ENCODE measurements at regions not wholly inside any gene's neighbourhood (a gene's known extent, or its start where the extent isn't known, plus 50 kb on each side); places are given as distances from the start of the nearest gene placed in this dataset.

DNA sequence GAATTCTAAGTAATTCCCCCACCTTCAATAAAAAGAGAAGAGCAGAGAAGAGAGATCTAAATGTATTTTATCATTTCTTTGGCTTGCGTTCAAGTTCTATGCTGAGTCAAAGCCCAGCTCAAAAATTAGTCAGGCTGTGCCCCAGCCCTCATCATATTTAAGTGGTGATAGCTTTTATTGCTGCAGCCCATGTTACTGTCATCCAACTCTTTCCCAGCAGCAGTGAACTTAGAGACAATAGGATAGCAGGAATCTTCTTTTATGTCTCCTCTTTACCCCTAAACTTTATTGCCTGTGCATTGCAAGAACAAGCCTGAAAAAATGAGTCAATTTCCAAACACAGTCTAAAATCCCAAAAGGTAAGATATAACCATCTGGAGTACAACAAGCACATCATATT lies 1599.3 kb upstream of the PIK3C3 start:
- Histone ChIP-seq H3K27me3 (replicated peaks in 2 of 5; ENCODE audit: control insufficient read depth in 4 of 5, insufficient read depth in 5 of 5, low read length in 4 of 5) (no peaks in the 10 kb centered on the region), H3K4me1 (ENCODE audit: control extremely low read depth in 1 of 4, control insufficient read depth in 4 of 4, insufficient read depth in 4 of 4, low read length in 3 of 4) (no peaks in the 10 kb centered on the region), H3K27ac (ENCODE audit: insufficient read depth in 1 of 2, low read depth in 1 of 2, low read length in 2 of 2, poor library complexity in 1 of 2, severe bottlenecking in 2 of 2) (no peak overlapping the region), H3K36me3 (ENCODE audit: control insufficient read depth in 4 of 4, insufficient read depth in 4 of 4, low read length in 3 of 4) (no peaks in the 10 kb centered on the region), H3K4me3 (ENCODE audit: control insufficient read depth in 1 of 7, extremely low read depth in 1 of 7, insufficient read depth in 4 of 7, low read depth in 2 of 7, low read length in 6 of 7) (no peak overlapping the region), H3K9me3 (ENCODE audit: control extremely low read depth in 1 of 5, control insufficient read depth in 4 of 5, insufficient read depth in 2 of 5, low read depth in 1 of 5, low read length in 4 of 5) (no peaks in the 10 kb centered on the region)
- ChIA-PET CTCF (no interaction called here), POLR2A (no interaction called here)
- no CpG with 5 or more reads among the region's 1 CpG for WGBS (ENCODE audit: insufficient coverage)
- no peak for DNase-seq

DNA sequence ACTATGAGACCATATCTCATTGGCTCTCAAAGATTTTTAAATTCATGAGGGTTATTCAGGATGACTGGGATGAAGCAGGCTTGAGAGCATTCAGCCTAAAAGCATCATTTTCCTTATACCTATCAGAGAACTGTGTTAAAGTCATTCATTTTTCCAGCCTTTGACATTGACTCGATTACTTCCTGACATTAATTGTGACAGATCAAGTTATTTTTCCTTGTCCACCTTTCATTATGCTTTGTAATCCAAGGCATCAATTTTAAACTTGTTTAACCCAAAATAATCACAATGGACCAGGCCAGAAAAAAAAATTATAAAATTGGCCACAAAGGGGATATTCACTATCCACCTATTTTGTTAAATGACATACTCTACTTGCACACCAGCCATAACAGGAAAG lies 1606.8 kb upstream of the PIK3C3 start:
- Histone ChIP-seq H3K4me3 (ENCODE audit: control insufficient read depth in 1 of 7, extremely low read depth in 1 of 7, insufficient read depth in 4 of 7, low read depth in 2 of 7, low read length in 6 of 7) (no peak overlapping the region), H3K27me3 (replicated peaks in 2 of 5; ENCODE audit: control insufficient read depth in 4 of 5, insufficient read depth in 5 of 5, low read length in 4 of 5) (no peaks in the 10 kb centered on the region), H3K4me1 (ENCODE audit: control extremely low read depth in 1 of 4, control insufficient read depth in 4 of 4, insufficient read depth in 4 of 4, low read length in 3 of 4) (no peaks in the 10 kb centered on the region), H3K9me3 (ENCODE audit: control extremely low read depth in 1 of 5, control insufficient read depth in 4 of 5, insufficient read depth in 2 of 5, low read depth in 1 of 5, low read length in 4 of 5) (no peaks in the 10 kb centered on the region), H3K27ac (ENCODE audit: insufficient read depth in 1 of 2, low read depth in 1 of 2, low read length in 2 of 2, poor library complexity in 1 of 2, severe bottlenecking in 2 of 2) (no peak overlapping the region), H3K36me3 (ENCODE audit: control insufficient read depth in 4 of 4, insufficient read depth in 4 of 4, low read length in 3 of 4) (no peaks in the 10 kb centered on the region)
- ChIA-PET POLR2A (interaction anchor here (0.7 kb wide), 1 partner anchor 57 kb away, joined by 3 read pairs; no protein-coding TSS in a partner anchor), CTCF (no interaction called here)
- no peak for DNase-seq
- WGBS (ENCODE audit: insufficient coverage) = 88% methylated on average over 1 of the region's 1 CpG

DNA sequence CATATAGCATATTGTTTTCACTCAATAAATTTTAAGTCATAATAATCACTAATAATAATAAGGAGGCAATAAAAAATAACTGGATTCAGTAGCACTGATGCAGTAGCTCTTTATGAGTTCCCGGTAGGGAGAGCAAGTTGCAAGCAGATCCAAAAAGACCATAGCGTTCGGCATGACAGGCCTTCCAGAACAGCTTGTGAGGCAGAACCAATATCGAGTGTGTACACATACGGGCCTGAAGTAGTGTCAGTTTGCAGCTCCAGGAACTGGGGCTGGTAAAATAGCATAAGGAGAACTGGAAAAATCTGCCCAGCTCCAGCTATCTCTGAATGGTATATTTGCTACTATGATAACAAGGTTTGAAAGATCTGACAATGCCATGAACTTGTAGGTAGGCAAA lies 1607.8 kb upstream of the PIK3C3 start:
- no peak for DNase-seq
- H3K36me3 ChIP-seq (ENCODE audit: control insufficient read depth in 4 of 4, insufficient read depth in 4 of 4, low read length in 3 of 4) = no peaks in the 10 kb centered on the region
- H3K27ac ChIP-seq (ENCODE audit: insufficient read depth in 1 of 2, low read depth in 1 of 2, low read length in 2 of 2, poor library complexity in 1 of 2, severe bottlenecking in 2 of 2) = no peak overlapping the region
- no peaks in the 10 kb centered on the region for H3K9me3 ChIP-seq (ENCODE audit: control extremely low read depth in 1 of 5, control insufficient read depth in 4 of 5, insufficient read depth in 2 of 5, low read depth in 1 of 5, low read length in 4 of 5)
- no peaks in the 10 kb centered on the region for H3K27me3 ChIP-seq (replicated peaks in 2 of 5; ENCODE audit: control insufficient read depth in 4 of 5, insufficient read depth in 5 of 5, low read length in 4 of 5)
- H3K4me3 ChIP-seq (ENCODE audit: control insufficient read depth in 1 of 7, extremely low read depth in 1 of 7, insufficient read depth in 4 of 7, low read depth in 2 of 7, low read length in 6 of 7) = no peak overlapping the region
- WGBS (ENCODE audit: insufficient coverage) = 98% methylated on average over 5 of the region's 5 CpGs
- ChIA-PET POLR2A (no interaction called here), CTCF (no interaction called here)
- H3K4me1 ChIP-seq (ENCODE audit: control extremely low read depth in 1 of 4, control insufficient read depth in 4 of 4, insufficient read depth in 4 of 4, low read length in 3 of 4) = no peaks in the 10 kb centered on the region

DNA sequence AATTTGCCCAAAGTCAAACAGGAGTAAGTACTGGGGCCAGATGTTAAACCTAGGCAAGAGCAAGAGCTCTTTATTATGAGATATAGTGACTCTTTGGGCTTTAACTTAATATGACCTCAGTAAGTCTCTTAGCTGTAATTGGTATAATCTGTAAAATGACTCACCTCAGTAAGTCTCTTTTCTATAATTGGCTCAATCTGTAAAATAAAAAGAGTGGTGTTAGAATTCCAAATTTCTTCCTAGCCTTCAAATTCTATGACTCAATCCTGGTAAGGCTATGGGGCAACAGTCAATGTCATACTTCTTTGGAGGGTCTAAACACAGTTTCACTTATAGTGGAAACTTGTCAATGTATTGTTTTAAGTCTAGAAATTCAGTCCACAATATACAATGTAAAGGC lies 1608.9 kb upstream of the PIK3C3 start:
- Histone ChIP-seq H3K9me3 (ENCODE audit: control extremely low read depth in 1 of 5, control insufficient read depth in 4 of 5, insufficient read depth in 2 of 5, low read depth in 1 of 5, low read length in 4 of 5) (no peaks in the 10 kb centered on the region), H3K4me1 (ENCODE audit: control extremely low read depth in 1 of 4, control insufficient read depth in 4 of 4, insufficient read depth in 4 of 4, low read length in 3 of 4) (no peaks in the 10 kb centered on the region), H3K27ac (ENCODE audit: insufficient read depth in 1 of 2, low read depth in 1 of 2, low read length in 2 of 2, poor library complexity in 1 of 2, severe bottlenecking in 2 of 2) (no peak overlapping the region), H3K27me3 (replicated peaks in 2 of 5; ENCODE audit: control insufficient read depth in 4 of 5, insufficient read depth in 5 of 5, low read length in 4 of 5) (no peaks in the 10 kb centered on the region), H3K36me3 (ENCODE audit: control insufficient read depth in 4 of 4, insufficient read depth in 4 of 4, low read length in 3 of 4) (no peaks in the 10 kb centered on the region), H3K4me3 (ENCODE audit: control insufficient read depth in 1 of 7, extremely low read depth in 1 of 7, insufficient read depth in 4 of 7, low read depth in 2 of 7, low read length in 6 of 7) (no peak overlapping the region)
- DNase-seq = no peak
- ChIA-PET POLR2A (interaction anchor here (0.5 kb wide), 1 partner anchor 1992 kb away, joined by 3 read pairs; no protein-coding TSS in a partner anchor), CTCF (no interaction called here)

DNA sequence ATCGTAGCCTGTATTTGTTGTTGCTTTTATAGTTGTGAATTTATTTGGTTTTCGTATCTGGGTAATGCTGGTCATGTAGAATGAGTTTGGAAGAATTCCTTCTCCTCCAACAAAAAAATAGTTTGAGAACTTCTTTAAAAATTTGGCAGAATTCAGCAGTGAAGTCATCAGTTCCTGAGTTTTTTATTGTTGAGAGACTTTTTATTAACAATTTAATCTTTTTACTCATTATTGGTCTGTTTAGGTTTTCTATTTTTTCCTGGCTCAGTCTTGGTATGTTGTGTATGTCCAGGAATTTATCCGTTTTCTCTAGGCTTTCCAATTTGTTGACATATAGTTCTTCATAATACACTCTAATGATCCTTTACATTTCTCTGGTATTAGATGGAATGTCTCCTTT lies 1613.3 kb upstream of the PIK3C3 start:
- Histone ChIP-seq H3K27ac (ENCODE audit: insufficient read depth in 1 of 2, low read depth in 1 of 2, low read length in 2 of 2, poor library complexity in 1 of 2, severe bottlenecking in 2 of 2) (no peak overlapping the region), H3K36me3 (ENCODE audit: control insufficient read depth in 4 of 4, insufficient read depth in 4 of 4, low read length in 3 of 4) (no peaks in the 10 kb centered on the region), H3K4me1 (ENCODE audit: control extremely low read depth in 1 of 4, control insufficient read depth in 4 of 4, insufficient read depth in 4 of 4, low read length in 3 of 4) (no peaks in the 10 kb centered on the region), H3K9me3 (ENCODE audit: control extremely low read depth in 1 of 5, control insufficient read depth in 4 of 5, insufficient read depth in 2 of 5, low read depth in 1 of 5, low read length in 4 of 5) (no peaks in the 10 kb centered on the region), H3K27me3 (replicated peaks in 2 of 5; ENCODE audit: control insufficient read depth in 4 of 5, insufficient read depth in 5 of 5, low read length in 4 of 5) (no peaks in the 10 kb centered on the region), H3K4me3 (ENCODE audit: control insufficient read depth in 1 of 7, extremely low read depth in 1 of 7, insufficient read depth in 4 of 7, low read depth in 2 of 7, low read length in 6 of 7) (no peak overlapping the region)
- ChIA-PET POLR2A (no interaction called here), CTCF (no interaction called here)
- no peak for DNase-seq
- WGBS (ENCODE audit: insufficient coverage) = no CpG with 5 or more reads among the region's 3 CpGs

DNA sequence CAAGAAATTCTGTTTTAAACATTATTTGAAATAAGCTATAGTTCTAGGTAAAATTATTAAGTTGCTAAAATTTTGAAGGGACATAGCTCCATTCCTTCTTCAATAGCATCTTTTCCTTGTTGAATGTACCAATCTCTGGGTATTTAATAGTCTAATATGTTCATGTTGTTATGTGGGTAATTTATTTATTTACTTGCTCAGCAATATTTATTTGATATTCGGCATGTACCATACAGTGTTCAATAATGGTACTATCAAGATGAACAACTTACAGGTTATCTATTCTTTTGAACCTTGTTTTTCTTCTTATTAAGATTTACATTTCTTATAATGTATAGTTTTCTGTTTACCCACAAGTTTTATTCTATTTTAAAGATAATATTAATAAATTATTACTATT lies 1616.8 kb upstream of the PIK3C3 start:
- no peaks in the 10 kb centered on the region for H3K36me3 ChIP-seq (ENCODE audit: control insufficient read depth in 4 of 4, insufficient read depth in 4 of 4, low read length in 3 of 4)
- WGBS (ENCODE audit: insufficient coverage) = no CpG with 5 or more reads among the region's 1 CpG
- no peaks in the 10 kb centered on the region for H3K27me3 ChIP-seq (replicated peaks in 2 of 5; ENCODE audit: control insufficient read depth in 4 of 5, insufficient read depth in 5 of 5, low read length in 4 of 5)
- POLR2A ChIA-PET = no interaction called here
- H3K9me3 ChIP-seq (ENCODE audit: control extremely low read depth in 1 of 5, control insufficient read depth in 4 of 5, insufficient read depth in 2 of 5, low read depth in 1 of 5, low read length in 4 of 5) = no peaks in the 10 kb centered on the region
- H3K4me3 ChIP-seq (ENCODE audit: control insufficient read depth in 1 of 7, extremely low read depth in 1 of 7, insufficient read depth in 4 of 7, low read depth in 2 of 7, low read length in 6 of 7) = no peak overlapping the region
- H3K4me1 ChIP-seq (ENCODE audit: control extremely low read depth in 1 of 4, control insufficient read depth in 4 of 4, insufficient read depth in 4 of 4, low read length in 3 of 4) = no peaks in the 10 kb centered on the region
- CTCF ChIA-PET = no interaction called here
- DNase-seq = no peak
- no peak overlapping the region for H3K27ac ChIP-seq (ENCODE audit: insufficient read depth in 1 of 2, low read depth in 1 of 2, low read length in 2 of 2, poor library complexity in 1 of 2, severe bottlenecking in 2 of 2)

DNA sequence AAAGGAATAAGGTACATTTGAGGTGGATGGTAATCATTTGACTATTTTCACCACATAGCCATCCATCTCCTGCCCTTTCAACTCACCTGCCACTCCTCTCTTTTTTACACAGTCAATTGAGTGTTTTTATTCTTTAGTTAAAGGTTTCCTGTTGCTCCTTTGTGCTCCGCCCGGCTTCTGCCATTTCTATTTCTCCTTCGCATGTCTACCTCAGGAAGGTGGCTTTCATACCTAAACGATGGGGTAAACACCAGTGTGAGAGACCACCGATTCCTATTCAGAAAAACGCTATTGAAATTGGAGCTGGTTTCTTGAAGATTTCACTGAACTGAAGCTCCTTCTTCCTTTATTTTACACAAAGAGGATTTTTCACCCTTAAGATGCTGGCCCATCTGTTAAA lies 1628.0 kb upstream of the PIK3C3 start:
- Histone ChIP-seq H3K4me3 (ENCODE audit: control insufficient read depth in 1 of 7, extremely low read depth in 1 of 7, insufficient read depth in 4 of 7, low read depth in 2 of 7, low read length in 6 of 7) (no peak overlapping the region), H3K27me3 (replicated peaks in 2 of 5; ENCODE audit: control insufficient read depth in 4 of 5, insufficient read depth in 5 of 5, low read length in 4 of 5) (no peaks in the 10 kb centered on the region), H3K4me1 (ENCODE audit: control extremely low read depth in 1 of 4, control insufficient read depth in 4 of 4, insufficient read depth in 4 of 4, low read length in 3 of 4) (no peaks in the 10 kb centered on the region), H3K9me3 (ENCODE audit: control extremely low read depth in 1 of 5, control insufficient read depth in 4 of 5, insufficient read depth in 2 of 5, low read depth in 1 of 5, low read length in 4 of 5) (peaks cover 0 to 1% (median 0%) of the 10 kb centered on the region in 5 experiments), H3K36me3 (ENCODE audit: control insufficient read depth in 4 of 4, insufficient read depth in 4 of 4, low read length in 3 of 4) (no peaks in the 10 kb centered on the region), H3K27ac (ENCODE audit: insufficient read depth in 1 of 2, low read depth in 1 of 2, low read length in 2 of 2, poor library complexity in 1 of 2, severe bottlenecking in 2 of 2) (no peak overlapping the region)
- no peak for DNase-seq
- WGBS (ENCODE audit: insufficient coverage) = 81% methylated on average over 6 of the region's 6 CpGs
- CTCF ChIA-PET = no interaction called here
- POLR2A ChIA-PET = no interaction called here

DNA sequence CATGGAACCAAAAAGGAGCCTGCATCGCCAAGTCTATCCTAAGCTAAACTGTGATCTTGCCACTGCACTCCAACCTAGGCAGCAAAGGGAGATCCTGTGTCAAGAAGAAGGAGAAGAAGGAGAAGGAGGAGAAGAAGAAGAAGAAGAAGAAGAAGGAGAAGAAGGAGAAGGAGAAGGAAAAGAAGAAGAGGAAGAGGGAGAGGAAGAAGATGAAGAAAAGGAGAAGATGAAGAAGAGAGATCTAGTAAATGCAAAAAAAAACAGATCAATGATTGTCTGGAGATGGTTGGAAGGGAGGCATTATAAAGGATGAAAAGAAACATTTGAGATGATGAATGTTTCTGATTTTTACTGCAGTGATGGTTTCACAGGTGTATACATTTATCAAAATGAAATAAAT lies 1629.0 kb upstream of the PIK3C3 start:
- ChIA-PET CTCF (no interaction called here), POLR2A (no interaction called here)
- H3K4me1 ChIP-seq (ENCODE audit: control extremely low read depth in 1 of 4, control insufficient read depth in 4 of 4, insufficient read depth in 4 of 4, low read length in 3 of 4) = no peaks in the 10 kb centered on the region
- DNase-seq = no peak
- H3K9me3 ChIP-seq (ENCODE audit: control extremely low read depth in 1 of 5, control insufficient read depth in 4 of 5, insufficient read depth in 2 of 5, low read depth in 1 of 5, low read length in 4 of 5) = no peaks in the 10 kb centered on the region
- H3K36me3 ChIP-seq (ENCODE audit: control insufficient read depth in 4 of 4, insufficient read depth in 4 of 4, low read length in 3 of 4) = no peaks in the 10 kb centered on the region
- no CpG with 5 or more reads among the region's 1 CpG for WGBS (ENCODE audit: insufficient coverage)
- no peak overlapping the region for H3K27ac ChIP-seq (ENCODE audit: insufficient read depth in 1 of 2, low read depth in 1 of 2, low read length in 2 of 2, poor library complexity in 1 of 2, severe bottlenecking in 2 of 2)
- no peak overlapping the region for H3K4me3 ChIP-seq (ENCODE audit: control insufficient read depth in 1 of 7, extremely low read depth in 1 of 7, insufficient read depth in 4 of 7, low read depth in 2 of 7, low read length in 6 of 7)
- H3K27me3 ChIP-seq (replicated peaks in 2 of 5; ENCODE audit: control insufficient read depth in 4 of 5, insufficient read depth in 5 of 5, low read length in 4 of 5) = no peaks in the 10 kb centered on the region
